Loucy (cell line): ENCODE measurements at regions not wholly inside any gene's neighbourhood (a gene's known extent, or its start where the extent isn't known, plus 50 kb on each side); places are given as distances from the start of the nearest gene placed in this dataset.

Experiments used
- EZH2phosphoT487 ChIP-seq: fragments of 200-600 bp; IDR thresholded peaks from 2 replicates; pipeline ENCODE4 v1.6.1; 2018; ENCODE audit warnings: antibody characterized with exemption, mild to moderate bottlenecking, moderate library complexity, borderline replicate concordance
- TF ChIP-seq, protein P1 (sequence below): fragments of 200-600 bp; sonication (generic); conservative IDR thresholded peaks from 2 replicates; pipeline ENCODE4 v1.5.1; 2014; ENCODE audit warnings: mild to moderate bottlenecking, antibody characterized with exemption, low read length

DNA sequence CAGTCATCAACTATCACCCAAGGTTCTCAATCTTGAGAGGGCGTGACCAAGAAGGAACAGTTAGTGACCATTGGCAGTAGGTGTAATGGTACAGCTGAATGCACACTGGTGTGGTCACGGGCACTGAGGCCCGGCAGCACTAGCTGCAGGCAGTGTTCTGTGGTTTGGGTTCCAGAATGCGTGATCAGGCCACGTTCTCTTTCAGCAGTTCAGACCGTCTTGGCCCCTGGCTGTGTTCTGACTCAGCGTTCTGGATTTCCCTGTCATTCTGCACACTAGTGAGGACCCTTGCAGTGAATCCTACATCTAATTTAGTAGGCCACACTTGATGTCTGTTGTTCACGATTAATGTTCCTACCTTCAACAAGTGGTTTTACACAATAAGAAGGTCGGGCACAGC lies 220.5 kb upstream of the SLCO3A1 start:
- TF ChIP-seq, protein P1, sequence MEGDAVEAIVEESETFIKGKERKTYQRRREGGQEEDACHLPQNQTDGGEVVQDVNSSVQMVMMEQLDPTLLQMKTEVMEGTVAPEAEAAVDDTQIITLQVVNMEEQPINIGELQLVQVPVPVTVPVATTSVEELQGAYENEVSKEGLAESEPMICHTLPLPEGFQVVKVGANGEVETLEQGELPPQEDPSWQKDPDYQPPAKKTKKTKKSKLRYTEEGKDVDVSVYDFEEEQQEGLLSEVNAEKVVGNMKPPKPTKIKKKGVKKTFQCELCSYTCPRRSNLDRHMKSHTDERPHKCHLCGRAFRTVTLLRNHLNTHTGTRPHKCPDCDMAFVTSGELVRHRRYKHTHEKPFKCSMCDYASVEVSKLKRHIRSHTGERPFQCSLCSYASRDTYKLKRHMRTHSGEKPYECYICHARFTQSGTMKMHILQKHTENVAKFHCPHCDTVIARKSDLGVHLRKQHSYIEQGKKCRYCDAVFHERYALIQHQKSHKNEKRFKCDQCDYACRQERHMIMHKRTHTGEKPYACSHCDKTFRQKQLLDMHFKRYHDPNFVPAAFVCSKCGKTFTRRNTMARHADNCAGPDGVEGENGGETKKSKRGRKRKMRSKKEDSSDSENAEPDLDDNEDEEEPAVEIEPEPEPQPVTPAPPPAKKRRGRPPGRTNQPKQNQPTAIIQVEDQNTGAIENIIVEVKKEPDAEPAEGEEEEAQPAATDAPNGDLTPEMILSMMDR, result no peak
- no peak for TF ChIP-seq EZH2phosphoT487
